MM.1S (cell line): ENCODE measurements at regions not wholly inside any gene's neighbourhood (a gene's known extent, or its start where the extent isn't known, plus 50 kb on each side); places are given as distances from the start of the nearest gene placed in this dataset.

Experiments used
- CTCF ChIP-seq: fragments of 300-600 bp; sonication (generic); IDR thresholded peaks from 2 replicates; pipeline ENCODE4 v1.5.1; 2016; ENCODE audit warnings: antibody characterized with exemption, low read length, mixed read lengths
- EZH2 ChIP-seq: fragments of 300-600 bp; sonication (generic); optimal IDR thresholded peaks from 2 replicates; pipeline ENCODE3; 2017; ENCODE audit warnings: low read depth, mild to moderate bottlenecking, antibody characterized with exemption, low read length, mixed read lengths

- TF ChIP-seq CTCF (no peak), EZH2 (no peak)
Measured at GRCh38 chr3:31433679-31433992, 99.1 kb upstream of the STT3B start.
